ENCODE measurements at regions not wholly inside any gene's neighbourhood (a gene's known extent, or its start where the extent isn't known, plus 50 kb on each side); places are given as distances from the start of the nearest gene placed in this dataset.

DNA sequence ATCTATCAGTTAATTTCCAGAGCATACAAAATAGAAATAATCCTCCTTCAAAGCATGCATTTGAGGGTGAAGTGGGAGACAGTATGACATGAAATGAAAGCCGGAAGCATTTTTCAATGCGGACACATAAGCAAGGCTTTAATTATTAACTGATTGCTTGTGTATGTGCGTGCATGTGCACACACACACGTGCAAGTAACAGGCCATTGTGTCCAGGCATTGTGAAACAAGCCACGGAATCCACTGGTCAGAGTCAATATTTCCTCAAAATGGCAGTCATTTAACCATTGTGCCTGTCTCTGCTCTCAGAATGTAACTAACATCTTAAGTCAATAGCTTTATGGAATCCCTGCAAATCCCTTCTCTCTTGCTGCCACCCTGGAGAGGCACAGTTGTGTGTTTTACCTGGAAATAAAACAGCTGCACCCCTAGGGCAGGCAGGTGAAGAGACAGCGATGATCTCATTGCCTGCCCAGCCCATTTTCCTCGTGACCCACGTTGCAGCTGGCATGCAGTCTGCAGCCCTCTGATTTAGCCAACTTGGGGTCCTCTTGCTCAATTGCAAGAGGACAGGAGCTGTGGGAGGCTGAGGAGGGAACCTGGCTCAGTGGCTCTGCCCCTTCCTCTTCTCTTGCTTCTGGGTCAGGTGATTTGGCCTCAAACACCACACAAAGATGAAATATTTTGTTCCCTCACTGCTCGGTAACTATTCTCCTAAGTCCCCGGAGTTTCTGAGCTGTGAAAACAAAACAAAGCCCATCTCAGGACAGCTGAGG lies 500.9 kb upstream of the ZMIZ1 start:
- DNase-seq (ENCODE audit: low spot score): no peak

- no peak for DNase-seq (ENCODE audit: low spot score)
Measured at GRCh38 chr10:78568620-78569019, 500.1 kb upstream of the ZMIZ1 start.

GRCh38 chr10:78570633-78571235 lies 498.0 kb upstream of the ZMIZ1 start:
- DNase-seq (ENCODE audit: low spot score): no peak

- DNase-seq (ENCODE audit: low spot score): no peak
Measured at GRCh38 chr10:78571286-78571685, 497.5 kb upstream of the ZMIZ1 start.

DNA sequence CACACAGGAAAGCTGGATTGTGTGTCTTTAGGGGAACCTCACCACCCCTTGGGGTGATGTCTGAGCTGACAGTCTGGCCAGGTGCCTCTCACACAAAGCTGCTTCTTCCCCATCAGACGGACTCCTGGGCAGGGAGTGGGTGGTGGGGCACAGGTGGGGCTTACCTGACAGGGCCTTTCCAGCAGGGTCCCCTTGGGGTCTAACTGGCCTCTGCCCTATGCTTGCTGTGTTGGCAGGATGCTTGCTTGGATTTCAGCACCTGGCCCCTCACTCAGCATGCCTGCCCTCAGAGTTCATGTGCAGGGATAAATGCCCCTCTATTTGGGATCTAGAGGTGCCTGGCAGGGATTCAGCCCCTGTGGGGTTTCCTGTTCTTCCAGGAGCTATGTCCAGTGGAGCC lies 496.9 kb upstream of the ZMIZ1 start:
- DNase-seq (ENCODE audit: low spot score): no peak

- DNase-seq (ENCODE audit: low spot score): no peak
Measured at GRCh38 chr10:78572565-78572964, 496.2 kb upstream of the ZMIZ1 start.

DNA sequence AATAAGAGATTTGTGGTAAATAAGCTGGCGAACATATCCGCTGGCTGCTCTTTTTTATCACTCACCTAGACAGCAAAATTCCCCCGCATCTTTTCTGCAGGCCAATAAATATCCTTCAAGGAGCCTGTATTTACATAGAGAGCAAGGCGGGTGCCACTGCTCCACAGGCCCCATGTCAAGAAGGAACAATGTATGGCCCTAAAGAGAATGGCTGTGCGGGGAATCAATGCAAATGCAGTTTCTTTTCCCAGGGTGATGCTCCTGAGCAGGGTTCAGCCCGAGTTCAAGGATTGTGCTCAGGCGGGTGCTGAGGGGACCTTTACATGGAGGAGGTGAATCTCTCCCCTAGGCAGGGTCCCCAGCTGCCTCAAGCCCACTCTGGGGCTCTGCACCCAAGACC lies 494.2 kb upstream of the ZMIZ1 start:
- no peak for DNase-seq (ENCODE audit: low spot score)

- no peak for DNase-seq (ENCODE audit: low spot score)
Measured at GRCh38 chr10:78575400-78575799, 493.4 kb upstream of the ZMIZ1 start.

DNA sequence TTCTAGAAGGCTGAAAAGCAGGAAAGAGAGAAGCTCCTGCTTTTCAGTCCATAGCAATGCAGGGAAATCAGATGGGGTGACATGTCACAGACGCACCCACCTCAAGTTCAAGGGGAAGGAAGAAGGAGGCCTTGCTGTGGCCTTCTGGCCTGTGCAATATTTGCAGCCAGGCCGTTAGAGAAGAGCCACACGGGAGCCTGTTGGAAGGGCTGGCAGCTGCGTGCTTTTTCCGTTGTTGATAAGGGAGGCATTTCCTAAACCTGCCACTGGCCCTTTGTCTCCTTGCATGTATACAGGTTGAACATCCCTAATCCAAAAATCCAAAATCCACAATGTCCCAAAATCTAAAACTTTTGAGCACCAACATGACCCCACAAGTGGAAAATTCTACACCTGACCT lies 492.5 kb upstream of the ZMIZ1 start:
- DNase-seq (ENCODE audit: low spot score): no peak

GRCh38 chr10:78577712-78578111 lies 491.1 kb upstream of the ZMIZ1 start:
- DNase-seq (ENCODE audit: low spot score): no peak

DNA sequence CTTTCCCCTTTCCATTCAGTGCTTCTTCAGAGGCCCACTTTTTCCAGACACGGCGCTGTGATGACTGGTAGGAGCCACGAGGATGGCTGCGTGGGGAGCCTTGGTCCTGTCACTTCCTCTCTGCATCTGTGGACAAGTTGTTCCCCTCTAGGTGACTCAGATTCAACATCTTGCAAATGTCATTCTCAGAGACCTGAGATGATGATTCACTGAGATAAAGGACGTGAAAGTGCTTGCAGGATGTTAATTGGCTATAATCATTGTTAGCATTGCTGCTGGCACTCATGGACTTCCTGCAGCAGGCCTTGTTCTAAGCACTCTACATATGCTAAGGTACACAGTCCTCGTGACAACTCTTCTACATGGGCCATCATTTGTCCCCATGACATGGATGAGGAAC lies 489.8 kb upstream of the ZMIZ1 start:
- peak; percentile 4 for DNase-seq (ENCODE audit: low spot score)

GRCh38 chr10:78579576-78579975 lies 489.2 kb upstream of the ZMIZ1 start:
- DNase-seq (ENCODE audit: low spot score): no peak

- DNase-seq (ENCODE audit: low spot score): peak; percentile 79
Measured at GRCh38 chr10:78579995-78580394, 488.8 kb upstream of the ZMIZ1 start.

- no peak for DNase-seq (ENCODE audit: low spot score)
Measured at GRCh38 chr10:78581133-78581694, 487.6 kb upstream of the ZMIZ1 start.

DNA sequence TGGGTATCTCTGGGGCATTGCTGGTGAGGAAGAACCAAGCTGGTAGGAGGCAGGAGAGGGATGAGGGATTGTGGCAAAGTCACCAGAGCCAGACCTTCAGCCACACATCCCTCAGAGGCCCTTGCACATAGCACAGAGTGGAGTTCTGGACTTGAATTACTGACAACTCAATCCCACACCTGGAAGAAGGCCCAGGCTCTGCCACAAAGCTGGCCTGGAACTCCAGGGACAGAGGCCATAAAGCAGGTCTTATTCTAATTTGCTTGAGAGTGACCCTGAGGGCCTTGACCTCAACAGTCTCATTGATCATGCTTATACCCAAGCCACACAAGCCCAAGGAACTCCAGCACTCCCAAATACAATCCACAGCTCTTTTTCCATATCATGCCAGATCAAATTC lies 486.2 kb upstream of the ZMIZ1 start:
- no peak for DNase-seq (ENCODE audit: low spot score)

- no peak for DNase-seq (ENCODE audit: low spot score)
Measured at GRCh38 chr10:78584266-78584665, 484.5 kb upstream of the ZMIZ1 start.

DNA sequence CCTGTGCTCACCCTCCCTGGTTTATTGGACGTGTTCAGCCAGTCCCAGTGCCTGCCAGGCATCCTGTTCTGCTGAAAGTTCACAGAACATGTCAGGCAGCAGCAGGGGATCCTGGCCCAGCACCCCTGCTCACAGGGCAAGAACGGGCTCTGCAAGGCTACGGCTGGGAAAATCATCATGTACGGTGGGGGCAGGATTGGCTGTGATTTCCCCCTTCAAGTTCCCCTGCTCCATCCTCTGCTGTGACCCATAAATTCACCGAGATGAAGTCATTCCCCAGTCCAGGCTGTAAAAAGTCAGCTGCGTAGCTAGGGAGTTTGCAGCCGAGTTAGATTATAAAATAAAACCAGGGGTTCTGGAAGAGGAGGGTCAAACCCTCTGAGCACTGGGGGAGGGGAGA lies 484.1 kb upstream of the ZMIZ1 start:
- no peak for DNase-seq (ENCODE audit: low spot score)

- no peak for DNase-seq (ENCODE audit: low spot score)
Measured at GRCh38 chr10:78585952-78586351, 482.8 kb upstream of the ZMIZ1 start.

DNA sequence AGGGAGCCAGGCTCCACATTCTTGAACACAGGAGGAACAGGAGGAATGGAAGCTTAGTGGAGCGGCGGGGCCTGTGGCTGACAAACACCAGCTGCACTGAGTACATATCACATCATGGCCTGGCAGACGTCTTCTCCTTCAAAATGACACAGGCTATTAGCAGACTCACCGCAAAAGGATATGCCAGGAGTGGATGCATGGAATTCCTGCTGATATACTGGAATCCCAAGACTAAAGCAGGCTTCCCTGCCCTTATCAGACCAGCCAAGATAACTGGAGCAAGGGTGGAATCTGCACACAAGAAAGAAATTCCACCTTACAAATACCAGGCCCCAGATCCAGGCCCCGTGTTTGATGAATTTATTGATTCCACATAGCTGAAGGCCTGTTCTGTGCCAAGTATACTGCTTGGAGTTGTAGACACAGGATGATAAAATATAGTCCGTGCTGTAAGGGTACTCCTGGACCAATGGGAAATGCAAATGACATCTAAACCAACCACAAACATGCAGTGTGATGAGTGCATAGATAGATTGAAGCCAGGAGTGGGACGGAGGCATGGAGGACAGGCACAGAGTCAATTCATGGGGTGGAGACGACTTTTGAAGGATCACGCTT lies 480.5 kb upstream of the ZMIZ1 start:
- DNase-seq (ENCODE audit: low spot score): no peak

DNA sequence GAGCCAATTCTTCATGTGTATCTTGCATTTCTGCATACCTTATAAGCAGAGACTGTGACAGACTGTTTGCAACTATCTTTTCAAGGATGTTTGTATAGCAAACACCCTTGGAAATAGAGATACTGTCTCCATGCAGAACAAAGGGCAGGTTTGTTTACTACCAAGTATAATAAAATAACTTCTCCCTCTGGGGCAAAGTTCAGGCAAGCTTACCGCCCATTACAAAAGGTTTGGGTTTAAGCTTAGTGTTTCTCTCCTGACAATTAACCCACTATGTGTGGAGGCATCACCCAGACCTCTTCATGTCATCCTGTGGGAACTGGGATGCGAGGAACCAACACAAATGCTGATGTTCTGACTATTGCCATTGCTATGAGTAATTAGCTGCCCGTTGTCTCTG lies 479.1 kb upstream of the ZMIZ1 start:
- DNase-seq (ENCODE audit: low spot score): no peak

DNA sequence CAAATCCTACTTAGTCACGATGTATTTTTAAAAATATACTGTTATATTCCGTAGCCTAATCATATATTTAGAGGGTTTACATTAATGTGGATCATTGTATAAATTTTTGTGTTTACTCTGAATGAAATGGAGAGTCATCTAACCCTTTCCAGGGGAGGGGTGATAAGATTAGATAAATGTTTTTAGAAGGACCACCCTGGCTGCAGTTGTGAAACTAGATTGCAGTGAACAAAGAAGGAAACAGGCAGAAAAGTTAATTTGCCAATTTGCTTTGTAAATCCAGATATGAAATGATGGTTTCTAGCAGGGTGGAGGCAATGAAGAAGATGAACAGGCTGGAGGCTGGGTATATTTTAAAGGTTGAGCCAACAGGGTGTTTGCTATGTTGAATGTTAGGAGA lies 477.7 kb upstream of the ZMIZ1 start:
- DNase-seq (ENCODE audit: low spot score): no peak

- DNase-seq (ENCODE audit: low spot score): no peak
Measured at GRCh38 chr10:78594559-78595268, 474.1 kb upstream of the ZMIZ1 start.

DNA sequence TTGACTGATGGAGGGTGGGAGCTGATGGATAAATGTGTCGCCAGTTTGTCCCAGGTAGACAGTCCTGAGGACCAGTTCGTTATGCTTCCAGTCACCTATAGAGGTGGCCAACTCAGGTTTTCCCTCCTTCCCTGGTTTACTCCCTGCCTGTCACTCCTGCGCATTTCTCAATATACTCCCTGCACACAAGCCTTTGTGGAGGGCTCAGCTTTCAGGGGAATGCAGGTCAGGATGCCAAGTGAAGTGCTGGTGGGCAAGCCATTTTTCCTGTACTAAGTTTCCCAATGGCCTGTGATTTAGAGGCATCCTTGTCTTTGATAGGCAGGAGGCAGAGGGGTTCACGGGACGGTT lies 473.5 kb upstream of the ZMIZ1 start:
- no peak for DNase-seq (ENCODE audit: low spot score)

All from COLO829 (cell line).